ENCODE measurements at regions not wholly inside any gene's neighbourhood (a gene's known extent, or its start where the extent isn't known, plus 50 kb on each side); places are given as distances from the start of the nearest gene placed in this dataset.

DNA sequence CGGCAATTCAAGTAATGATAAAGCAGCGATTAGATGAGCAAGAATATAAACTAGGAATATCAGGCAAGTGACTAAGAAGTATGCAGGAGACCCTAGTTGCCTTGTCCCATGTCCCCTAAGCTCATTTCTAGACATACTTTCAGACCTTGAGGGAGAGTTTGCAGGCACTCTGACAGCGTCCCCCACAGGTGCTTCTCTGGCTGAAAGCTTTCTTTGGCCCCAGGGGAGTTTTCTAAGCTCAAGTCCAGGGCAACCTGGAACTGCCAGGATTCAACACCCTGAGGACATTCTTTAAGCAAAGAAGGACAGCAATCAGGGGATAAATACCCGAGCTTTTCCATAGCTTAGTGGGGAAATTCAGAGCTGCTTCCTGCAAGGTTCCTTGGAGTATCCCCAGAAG, 308.1 kb upstream of the CHST9 start:
- H3K79me1 ChIP-seq (ENCODE audit: insufficient read depth, low read depth, low read length, poor library complexity, severe bottlenecking), result no peaks in the 10 kb centered on the region
- Mint-ChIP-seq H3K27ac (no peak overlapping the region), H3K9me3 (no peaks in the 10 kb centered on the region), H3K27me3 (ENCODE audit: low read depth) (no peaks in the 10 kb centered on the region), H3K4me3 (no peak overlapping the region), H3K36me3 (ENCODE audit: insufficient read depth in 1 of 3, low read depth in 3 of 3) (no peaks in the 10 kb centered on the region), H3K4me1 (peaks cover 7 to 9% of the 10 kb centered on the region in 2 experiments)
- H2BK120ac ChIP-seq (ENCODE audit: low read depth, low read length, poor library complexity, severe bottlenecking), result no peak overlapping the region
- no peak overlapping the region for H4K91ac ChIP-seq (ENCODE audit: insufficient read length, low read depth, low read length)
- no peaks in the 10 kb centered on the region for H3K23me2 ChIP-seq (ENCODE audit: insufficient read length, low read depth, low read length, poor library complexity, severe bottlenecking)
- H2BK20ac ChIP-seq (ENCODE audit: low read depth, low read length, poor library complexity, severe bottlenecking), result no peak overlapping the region
- H3K18ac ChIP-seq (ENCODE audit: insufficient read length, low read depth, low read length), result no peak overlapping the region
- no peaks in the 10 kb centered on the region for H3K9me3 ChIP-seq (ENCODE audit: control insufficient read depth, low read depth, low read length)
- no peak overlapping the region for H3K23ac ChIP-seq (ENCODE audit: insufficient read length, low read depth, low read length)
- no peak overlapping the region for H3T11ph ChIP-seq (ENCODE audit: low read length)
- no peak overlapping the region for H2BK5ac ChIP-seq (ENCODE audit: insufficient read length, low read length)
- no peak overlapping the region for H2BK12ac ChIP-seq (ENCODE audit: insufficient read length, low read depth, low read length)
- no peak overlapping the region for H4K8ac ChIP-seq (replicated peaks; ENCODE audit: insufficient read length, low read depth, low read length)
- DNase-seq, result no peak
- no peak overlapping the region for H3K56ac ChIP-seq (ENCODE audit: insufficient read length, low read depth, low read length)
- H3K27ac ChIP-seq (ENCODE audit: insufficient read length, low read depth, low read length), result no peak overlapping the region
- no peaks in the 10 kb centered on the region for H3K27me3 ChIP-seq (ENCODE audit: insufficient read depth, low read length)
- H2AK5ac ChIP-seq (ENCODE audit: insufficient read length, low read length), result no peak overlapping the region
- H3K79me2 ChIP-seq (ENCODE audit: insufficient read depth, low read length), result no peaks in the 10 kb centered on the region
- H3K9ac ChIP-seq (ENCODE audit: extremely low read depth, insufficient read length, low read length), result no peak overlapping the region
- no peak overlapping the region for H3K14ac ChIP-seq (ENCODE audit: insufficient read depth, low read length)
- no peak overlapping the region for H3K4ac ChIP-seq (ENCODE audit: low read depth, low read length)
- no peaks in the 10 kb centered on the region for H4K20me1 ChIP-seq (ENCODE audit: control insufficient read depth, insufficient read depth, insufficient read length)
- H2AFZ ChIP-seq (ENCODE audit: low read length), result no peak overlapping the region
- TF ChIP-seq, protein P1, sequence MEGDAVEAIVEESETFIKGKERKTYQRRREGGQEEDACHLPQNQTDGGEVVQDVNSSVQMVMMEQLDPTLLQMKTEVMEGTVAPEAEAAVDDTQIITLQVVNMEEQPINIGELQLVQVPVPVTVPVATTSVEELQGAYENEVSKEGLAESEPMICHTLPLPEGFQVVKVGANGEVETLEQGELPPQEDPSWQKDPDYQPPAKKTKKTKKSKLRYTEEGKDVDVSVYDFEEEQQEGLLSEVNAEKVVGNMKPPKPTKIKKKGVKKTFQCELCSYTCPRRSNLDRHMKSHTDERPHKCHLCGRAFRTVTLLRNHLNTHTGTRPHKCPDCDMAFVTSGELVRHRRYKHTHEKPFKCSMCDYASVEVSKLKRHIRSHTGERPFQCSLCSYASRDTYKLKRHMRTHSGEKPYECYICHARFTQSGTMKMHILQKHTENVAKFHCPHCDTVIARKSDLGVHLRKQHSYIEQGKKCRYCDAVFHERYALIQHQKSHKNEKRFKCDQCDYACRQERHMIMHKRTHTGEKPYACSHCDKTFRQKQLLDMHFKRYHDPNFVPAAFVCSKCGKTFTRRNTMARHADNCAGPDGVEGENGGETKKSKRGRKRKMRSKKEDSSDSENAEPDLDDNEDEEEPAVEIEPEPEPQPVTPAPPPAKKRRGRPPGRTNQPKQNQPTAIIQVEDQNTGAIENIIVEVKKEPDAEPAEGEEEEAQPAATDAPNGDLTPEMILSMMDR (conservative IDR thresholded peaks at IDR 0.05), result no peak
- peaks cover 3% of the 10 kb centered on the region; the same call in 1 of the 2 replicates for H3K4me1 ChIP-seq (ENCODE audit: insufficient read depth, low read length)
- H4K5ac ChIP-seq (ENCODE audit: insufficient read length, low read depth, low read length), result no peak overlapping the region
- H2BK15ac ChIP-seq (ENCODE audit: low read depth, low read length), result no peak overlapping the region
- WGBS (ENCODE audit: extremely low coverage, insufficient read length, low lambda C conversion rate), result no CpG with 5 or more reads among the region's 4 CpGs
- no peak overlapping the region for H3K4me2 ChIP-seq (ENCODE audit: insufficient read depth, insufficient read length, low read length)
